ENCODE measurements at regions not wholly inside any gene's neighbourhood (a gene's known extent, or its start where the extent isn't known, plus 50 kb on each side); places are given as distances from the start of the nearest gene placed in this dataset.
"Not testable (repeated sequence)": the region's sequence is repeated elsewhere in the genome, so short reads cannot be mapped to it uniquely, and the experiment has no call there.

- not testable (repeated sequence) for H3K27ac Mint-ChIP-seq; H3K9me3 Mint-ChIP-seq; H3K27me3 Mint-ChIP-seq; H3K4me3 Mint-ChIP-seq; H3K36me3 Mint-ChIP-seq (ENCODE audit: low read depth); DNase-seq; H3K4me1 Mint-ChIP-seq (ENCODE audit: low read depth)
These were observed 102.3 kb downstream of the ZNF267 start for GRCh38 chr16:31975826-31976419.

- H3K27ac Mint-ChIP-seq; H3K36me3 Mint-ChIP-seq (ENCODE audit: low read depth); H3K27me3 Mint-ChIP-seq; DNase-seq; H3K4me1 Mint-ChIP-seq (ENCODE audit: low read depth); H3K9me3 Mint-ChIP-seq; H3K4me3 Mint-ChIP-seq: not testable (repeated sequence)
These were observed 104.9 kb downstream of the ZNF267 start for GRCh38 chr16:31978463-31978862.

GRCh38 chr16:31981739-31982138, 108.1 kb downstream of the ZNF267 start:
- H3K4me1 Mint-ChIP-seq (ENCODE audit: low read depth); H3K9me3 Mint-ChIP-seq; H3K36me3 Mint-ChIP-seq (ENCODE audit: low read depth); DNase-seq; H3K27me3 Mint-ChIP-seq; H3K4me3 Mint-ChIP-seq; H3K27ac Mint-ChIP-seq: not testable (repeated sequence)

GRCh38 chr16:31982986-31983385, 109.4 kb downstream of the ZNF267 start:
- DNase-seq; H3K4me3 Mint-ChIP-seq; H3K36me3 Mint-ChIP-seq (ENCODE audit: low read depth); H3K27ac Mint-ChIP-seq; H3K4me1 Mint-ChIP-seq (ENCODE audit: low read depth); H3K27me3 Mint-ChIP-seq; H3K9me3 Mint-ChIP-seq: not testable (repeated sequence)

- not testable (repeated sequence) for H3K27me3 Mint-ChIP-seq; H3K4me1 Mint-ChIP-seq (ENCODE audit: low read depth); DNase-seq; H3K36me3 Mint-ChIP-seq (ENCODE audit: low read depth); H3K27ac Mint-ChIP-seq; H3K4me3 Mint-ChIP-seq; H3K9me3 Mint-ChIP-seq
These were observed 110.1 kb downstream of the ZNF267 start for GRCh38 chr16:31983666-31984065.

- not testable (repeated sequence) for H3K4me1 Mint-ChIP-seq (ENCODE audit: low read depth); H3K36me3 Mint-ChIP-seq (ENCODE audit: low read depth); H3K4me3 Mint-ChIP-seq; H3K9me3 Mint-ChIP-seq; DNase-seq; H3K27ac Mint-ChIP-seq; H3K27me3 Mint-ChIP-seq
These were observed 113.3 kb downstream of the ZNF267 start for GRCh38 chr16:31986895-31987294.

GRCh38 chr16:31988595-31989581, 115.3 kb downstream of the ZNF267 start:
- not testable (repeated sequence) for H3K27ac Mint-ChIP-seq; H3K36me3 Mint-ChIP-seq (ENCODE audit: low read depth); H3K4me1 Mint-ChIP-seq (ENCODE audit: low read depth); H3K4me3 Mint-ChIP-seq; H3K9me3 Mint-ChIP-seq; H3K27me3 Mint-ChIP-seq
- DNase-seq, result peak; percentile 70

- not testable (repeated sequence) for H3K27me3 Mint-ChIP-seq; H3K27ac Mint-ChIP-seq; H3K9me3 Mint-ChIP-seq; H3K4me3 Mint-ChIP-seq; DNase-seq; H3K36me3 Mint-ChIP-seq (ENCODE audit: low read depth); H3K4me1 Mint-ChIP-seq (ENCODE audit: low read depth)
These were observed 116.7 kb downstream of the ZNF267 start for GRCh38 chr16:31990261-31990660.

- not testable (repeated sequence) for H3K27me3 Mint-ChIP-seq; DNase-seq; H3K4me1 Mint-ChIP-seq (ENCODE audit: low read depth); H3K27ac Mint-ChIP-seq; H3K4me3 Mint-ChIP-seq; H3K9me3 Mint-ChIP-seq; H3K36me3 Mint-ChIP-seq (ENCODE audit: low read depth)
These were observed 117.4 kb downstream of the ZNF267 start for GRCh38 chr16:31990980-31991379.

- H3K27me3 Mint-ChIP-seq; H3K4me1 Mint-ChIP-seq (ENCODE audit: low read depth); DNase-seq: not testable (repeated sequence)
These were observed 122.7 kb downstream of the ZNF267 start for GRCh38 chr16:31996325-31996724.

GRCh38 chr16:32002496-32002895, 128.9 kb downstream of the ZNF267 start:
- not testable (repeated sequence) for H3K4me3 Mint-ChIP-seq; H3K36me3 Mint-ChIP-seq (ENCODE audit: low read depth); H3K9me3 Mint-ChIP-seq; H3K27ac Mint-ChIP-seq; DNase-seq; H3K27me3 Mint-ChIP-seq; H3K4me1 Mint-ChIP-seq (ENCODE audit: low read depth)

More at GRCh38 chr16:31996325-31996724, 122.7 kb downstream of the ZNF267 start:
- not testable (repeated sequence) for H3K27ac Mint-ChIP-seq; H3K4me3 Mint-ChIP-seq; H3K36me3 Mint-ChIP-seq (ENCODE audit: low read depth); H3K9me3 Mint-ChIP-seq

GRCh38 chr16:32003819-32004218, 130.2 kb downstream of the ZNF267 start:
- H3K27me3 Mint-ChIP-seq; H3K4me3 Mint-ChIP-seq; H3K9me3 Mint-ChIP-seq; H3K27ac Mint-ChIP-seq; H3K36me3 Mint-ChIP-seq (ENCODE audit: low read depth); H3K4me1 Mint-ChIP-seq (ENCODE audit: low read depth); DNase-seq: not testable (repeated sequence)

GRCh38 chr16:32038783-32039496, 165.3 kb downstream of the ZNF267 start:
- not testable (repeated sequence) for H3K36me3 Mint-ChIP-seq (ENCODE audit: low read depth); H3K27ac Mint-ChIP-seq; DNase-seq; H3K4me3 Mint-ChIP-seq; H3K27me3 Mint-ChIP-seq; H3K4me1 Mint-ChIP-seq (ENCODE audit: low read depth); H3K9me3 Mint-ChIP-seq

GRCh38 chr16:32039919-32040318, 166.3 kb downstream of the ZNF267 start:
- H3K9me3 Mint-ChIP-seq; H3K27me3 Mint-ChIP-seq; H3K27ac Mint-ChIP-seq; H3K4me3 Mint-ChIP-seq; H3K36me3 Mint-ChIP-seq (ENCODE audit: low read depth); H3K4me1 Mint-ChIP-seq (ENCODE audit: low read depth); DNase-seq: not testable (repeated sequence)
